B cell (primary cell): ENCODE measurements at regions not wholly inside any gene's neighbourhood (a gene's known extent, or its start where the extent isn't known, plus 50 kb on each side); places are given as distances from the start of the nearest gene placed in this dataset.

ENCODE experiments used
- ATAC-seq: fragments of 200-7000 bp; cut with Tn5 transposase; one replicate; pipeline ENCODE4 v1.10.0; 2021; ENCODE audit warnings: low read depth, mild to moderate bottlenecking, moderate number of reproducible peaks, moderate library complexity
- CTCF ChIA-PET: fragments of 350-600 bp; sonication (Branson Sonifier 250); formaldehyde crosslinking; loops from one replicate; lab custom pipeline; 2021; ENCODE audit warnings: antibody characterized with exemption, inconsistent platforms; lab: Charles Lee
- POLR2A ChIA-PET: fragments of 350-600 bp; sonication (Branson Sonifier 250); formaldehyde crosslinking; loops from one replicate; lab custom pipeline; 2021; ENCODE audit warnings: antibody characterized with exemption; lab: Charles Lee
- DNase-seq: peaks from one replicate; pipeline ENCODE4 v3.0.0; 2013
- H2AFZ ChIP-seq: 2 replicates; pipeline ENCODE4 v1.6.1; 2012; ENCODE audit warnings: mild to moderate bottlenecking, low read depth, low read length; ENCODE audit not compliant: insufficient read depth, poor library complexity, severe bottlenecking
- H3K27ac ChIP-seq, 2 donors: 1 replicate in 1 of 2; 2 replicates in 1 of 2; pipeline ENCODE4 v1.5.1; 2012 to 2013; ENCODE audit warnings: low read length in 2 of 2, mild to moderate bottlenecking in 2 of 2, moderate library complexity in 1 of 2
- H3K27me3 ChIP-seq, 4 experiments: fragments of 200-600 bp in 1 of 4; sonication (generic) in 1 of 4; replicated peaks in 1 of 4; 1 replicate in 2 of 4; 2 replicates in 2 of 4; pipeline versions ENCODE4 v1.6.1 to v1.7.0; 2013 to 2016; ENCODE audit warnings: low read length in 3 of 4, mild to moderate bottlenecking in 2 of 4, mixed read lengths in 1 of 4, moderate library complexity in 1 of 4; ENCODE audit not compliant: insufficient read depth in 4 of 4, control insufficient read depth in 3 of 4; ENCODE audit errors: control extremely low read depth in 1 of 4
- H3K36me3 ChIP-seq, 2 experiments: replicated peaks in 1 of 2; 1 replicate in 1 of 2; 2 replicates in 1 of 2; pipeline versions ENCODE4 v1.6.1 to v1.7.1; 2013; ENCODE audit warnings: low read length in 1 of 2; ENCODE audit not compliant: insufficient read depth in 2 of 2, control insufficient read depth in 1 of 2; ENCODE audit errors: control extremely low read depth in 1 of 2, extremely low read depth in 1 of 2
- H3K4me1 ChIP-seq, 2 donors: fragments of 200-600 bp in 1 of 2; sonication (generic) in 1 of 2; 1 replicate in 1 of 2; 2 replicates in 1 of 2; pipeline versions ENCODE4 v1.5.1 to v1.6.1; 2013 to 2017; ENCODE audit warnings: low read length in 2 of 2; ENCODE audit not compliant: control insufficient read depth in 2 of 2, insufficient read depth in 2 of 2
- H3K4me2 ChIP-seq: replicated peaks from 2 replicates; pipeline ENCODE3; 2012; ENCODE audit warnings: mild to moderate bottlenecking, low read depth, low read length; ENCODE audit not compliant: poor library complexity, severe bottlenecking
- H3K4me3 ChIP-seq, 5 experiments: fragments of 200-600 bp in 1 of 5; sonication (generic) in 1 of 5; 1 replicate in 3 of 5; 2 replicates in 2 of 5; pipeline versions ENCODE4 v1.5.1 to v1.7.0; 2011 to 2016; ENCODE audit warnings: low read length in 4 of 5, mild to moderate bottlenecking in 4 of 5, low read depth in 2 of 5, control low read depth in 1 of 5, moderate library complexity in 1 of 5; ENCODE audit not compliant: insufficient read depth in 1 of 5; ENCODE audit errors: control extremely low read depth in 1 of 5, extremely low read depth in 1 of 5
- H3K79me2 ChIP-seq: fragments of 200-600 bp; sonication (generic); one replicate; pipeline ENCODE4 v1.6.0; 2016; ENCODE audit warnings: low read length; ENCODE audit not compliant: control insufficient read depth, insufficient read depth
- H3K9ac ChIP-seq: fragments of 200-600 bp; sonication (generic); 2 replicates; pipeline ENCODE4 v1.6.1; 2017; ENCODE audit warnings: mild to moderate bottlenecking, low read length, moderate library complexity
- H3K9me3 ChIP-seq, 3 donors: one replicate each; pipeline versions ENCODE4 v1.6.1 to v1.7.1; 2013; ENCODE audit warnings: low read length in 2 of 3; ENCODE audit not compliant: control insufficient read depth in 2 of 3, insufficient read depth in 1 of 3; ENCODE audit errors: control extremely low read depth in 1 of 3
- H4K20me1 ChIP-seq: 2 replicates; pipeline ENCODE4 v1.6.0; 2012; ENCODE audit warnings: mild to moderate bottlenecking, low read length; ENCODE audit not compliant: insufficient read depth, control insufficient read depth, poor library complexity, severe bottlenecking
- H3K27ac Mint-ChIP-seq: one replicate; pipeline ENCODE4 v1.8.0; 2021; ENCODE audit warnings: mixed read lengths
- H3K27me3 Mint-ChIP-seq: one replicate; pipeline ENCODE4 v1.8.0; 2021; ENCODE audit warnings: mixed read lengths
- H3K4me1 Mint-ChIP-seq: one replicate; pipeline ENCODE4 v1.8.0; 2021; ENCODE audit warnings: mixed read lengths
- H3K4me3 Mint-ChIP-seq: one replicate; pipeline ENCODE4 v1.8.0; 2021; ENCODE audit warnings: mixed read lengths
- H3K9me3 Mint-ChIP-seq: one replicate; pipeline ENCODE4 v1.8.0; 2022; ENCODE audit warnings: mixed read lengths; ENCODE audit not compliant: insufficient read depth
- CTCF ChIP-seq: fragments of 200-600 bp; IDR thresholded peaks from one replicate; pipeline ENCODE4 v1.8.0; 2022; ENCODE audit warnings: antibody characterized with exemption, mild to moderate bottlenecking
- EZH2 ChIP-seq: IDR thresholded peaks from 2 replicates; pipeline ENCODE4 v1.6.1; 2012; ENCODE audit warnings: borderline replicate concordance, low read depth, mild to moderate bottlenecking, moderate library complexity, low read length; ENCODE audit not compliant: insufficient read depth, poor library complexity, severe bottlenecking
- WGBS: methylation state at CpG from one replicate; pipeline ENCODE4 v1.1.5; 2013; ENCODE audit warnings: missing lambda C conversion rate; ENCODE audit not compliant: insufficient coverage; 5-methylcytosine and 5-hydroxymethylcytosine counted together
- intact Hi-C: fragments of 100-400 bp; cut with micrococcal nuclease; formaldehyde crosslinking; loops from one replicate; pipeline ENCODE4 v1.10.0; 2022

- no peak for DNase-seq
- Histone ChIP-seq H3K27ac (no peak overlapping the region), H2AFZ (no peak overlapping the region), H3K27me3 (no peaks in the 10 kb centered on the region), H3K79me2 (no peaks in the 10 kb centered on the region), H3K4me3 (no peak overlapping the region), H4K20me1 (no peaks in the 10 kb centered on the region), H3K9ac (no peak overlapping the region), H3K4me2 (no peak overlapping the region), H3K9me3 (peaks cover 0 to 4% (median 0%) of the 10 kb centered on the region in 3 donors), H3K4me1 (no peaks in the 10 kb centered on the region), H3K36me3 (no peaks in the 10 kb centered on the region)
- Mint-ChIP-seq H3K27ac (no peak overlapping the region), H3K4me1 (no peaks in the 10 kb centered on the region), H3K4me3 (no peak overlapping the region), H3K27me3 (no peaks in the 10 kb centered on the region), H3K9me3 (peaks cover 9% of the 10 kb centered on the region)
- CTCF ChIA-PET = no interaction called here
- ATAC-seq = no peak
- intact Hi-C loops = no loop called here
- 85% methylated on average over 6 of the region's 8 CpGs for WGBS
- TF ChIP-seq CTCF = no peak
- no peak for TF ChIP-seq EZH2
- POLR2A ChIA-PET = no interaction called here
Measured at GRCh38 chr5:25415970-25416369, 771.2 kb upstream of the CDH10 start.

- H2AFZ ChIP-seq = no peak overlapping the region
Measured at GRCh38 chr5:25414742-25415141, 770.0 kb upstream of the CDH10 start.

More at GRCh38 chr5:25414742-25415141, 770.0 kb upstream of the CDH10 start:
- Mint-ChIP-seq H3K4me1 (no peaks in the 10 kb centered on the region), H3K9me3 (peaks cover 9% of the 10 kb centered on the region), H3K27me3 (no peaks in the 10 kb centered on the region), H3K27ac (no peak overlapping the region), H3K4me3 (no peak overlapping the region)
- no peak for TF ChIP-seq CTCF
- no peak for TF ChIP-seq EZH2
- H3K27me3 ChIP-seq = no peaks in the 10 kb centered on the region
- H3K79me2 ChIP-seq = no peaks in the 10 kb centered on the region
- no peak overlapping the region for H3K4me2 ChIP-seq
- ChIA-PET POLR2A (no interaction called here), CTCF (no interaction called here)
- ATAC-seq (no peak), DNase-seq (no peak)
- H3K4me1 ChIP-seq = no peaks in the 10 kb centered on the region
- no peak overlapping the region for H3K4me3 ChIP-seq
- no peaks in the 10 kb centered on the region for H4K20me1 ChIP-seq
- peaks cover 0 to 4% (median 0%) of the 10 kb centered on the region in 3 donors for H3K9me3 ChIP-seq
- intact Hi-C loops = no loop called here
- no CpG with 5 or more reads among the region's 6 CpGs for WGBS
- no peak overlapping the region for H3K9ac ChIP-seq
- no peak overlapping the region for H3K27ac ChIP-seq
- H3K36me3 ChIP-seq = no peaks in the 10 kb centered on the region
